Ovary (tissue), 3 donors: ENCODE measurements at regions not wholly inside any gene's neighbourhood (a gene's known extent, or its start where the extent isn't known, plus 50 kb on each side); places are given as distances from the start of the nearest gene placed in this dataset.

Experiments used
- CTCF ChIP-seq, 3 donors: fragments of 450-650 bp in 2 of 3; fragments of 200-600 bp in 1 of 3; IDR thresholded peaks; one replicate each; pipeline versions ENCODE4 v1.5.1 to v1.8.0; 2016 to 2022; ENCODE audit warnings: antibody characterized with exemption in 3 of 3, mild to moderate bottlenecking in 1 of 3
- EP300 ChIP-seq: sonication (generic); formaldehyde crosslinking; IDR thresholded peaks from one replicate; pipeline ENCODE4 v1.6.1; 2017; ENCODE audit warnings: antibody characterized with exemption
- POLR2A ChIP-seq: fragments of 450-650 bp; IDR thresholded peaks from one replicate; pipeline ENCODE4 v1.6.1; 2017; ENCODE audit warnings: antibody characterized with exemption, mild to moderate bottlenecking, moderate library complexity
- donor health status: DM: no; HTN: no; CAD: no.

GRCh38 chr1:187903223-187903622 is 1074.5 kb downstream of the PLA2G4A start:
- TF ChIP-seq CTCF (IDR thresholded peaks at IDR 0.05) (no peak), POLR2A (no peak), EP300 (no peak)
